ENCODE measurements at regions not wholly inside any gene's neighbourhood (a gene's known extent, or its start where the extent isn't known, plus 50 kb on each side); places are given as distances from the start of the nearest gene placed in this dataset.
"Not testable (repeated sequence)": the region's sequence is repeated elsewhere in the genome, so short reads cannot be mapped to it uniquely, and the experiment has no call there.

DNA sequence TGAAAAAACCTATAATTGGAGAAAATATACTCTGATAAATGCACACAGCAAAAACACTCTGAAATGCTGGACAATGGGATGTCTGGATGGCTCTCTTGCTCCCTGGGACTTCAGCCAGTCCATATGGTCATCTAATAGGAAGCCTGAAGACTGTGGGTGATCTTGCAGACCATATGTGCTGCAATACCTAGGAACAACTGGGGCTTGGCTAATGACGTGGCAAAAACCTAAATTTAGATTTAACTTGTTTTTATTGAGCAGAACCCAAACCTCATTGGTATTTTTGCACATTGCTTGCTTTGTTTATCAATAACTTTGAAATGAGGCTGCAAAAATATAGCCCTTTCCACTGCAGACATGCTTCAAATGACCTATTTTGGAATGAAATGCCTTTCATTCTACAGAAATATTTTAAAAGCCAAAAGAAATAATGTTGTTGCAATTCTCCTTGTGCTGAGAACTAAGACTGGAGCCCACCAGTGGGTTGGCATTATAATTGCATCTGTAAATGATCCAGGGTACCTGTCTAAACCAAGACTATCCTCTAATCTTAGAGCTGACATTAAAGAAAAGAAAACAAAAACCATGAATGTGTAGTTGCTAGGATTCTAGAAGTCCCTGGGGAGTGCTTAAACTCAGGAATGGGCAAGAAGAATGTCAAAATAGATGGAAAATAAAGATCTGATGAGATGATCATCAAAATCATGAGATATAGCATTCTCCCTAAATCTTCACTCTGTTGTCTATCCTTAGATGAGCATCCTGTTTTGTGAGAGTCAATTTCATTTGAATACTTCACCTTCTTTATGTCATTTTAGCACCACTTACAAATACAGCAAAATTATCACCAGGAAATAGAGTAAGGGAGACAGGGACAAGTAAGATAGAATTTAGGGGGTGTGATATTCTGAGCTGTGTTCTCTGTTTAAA is 152.1 kb upstream of the RIMS1 start:
- no peak for DNase-seq

DNA sequence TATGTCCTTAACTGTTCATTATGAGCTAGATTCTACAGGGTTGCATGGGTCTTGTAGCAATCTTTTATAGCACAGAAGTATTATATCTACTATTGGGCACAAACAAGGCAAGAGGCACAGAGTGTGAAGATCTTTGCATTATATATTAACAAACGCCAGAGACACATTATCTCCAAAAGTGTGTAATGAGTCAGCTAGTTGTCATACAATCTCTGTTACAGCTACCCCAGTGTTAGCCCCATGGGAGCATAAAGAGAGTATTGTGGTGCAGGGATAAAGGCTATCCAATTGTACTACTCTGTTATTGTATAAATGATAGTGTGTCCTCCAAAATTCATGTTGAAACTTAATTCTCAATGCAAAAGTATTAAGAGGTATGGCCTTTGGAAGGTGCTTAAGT is 148.4 kb upstream of the RIMS1 start:
- no peak for DNase-seq

DNA sequence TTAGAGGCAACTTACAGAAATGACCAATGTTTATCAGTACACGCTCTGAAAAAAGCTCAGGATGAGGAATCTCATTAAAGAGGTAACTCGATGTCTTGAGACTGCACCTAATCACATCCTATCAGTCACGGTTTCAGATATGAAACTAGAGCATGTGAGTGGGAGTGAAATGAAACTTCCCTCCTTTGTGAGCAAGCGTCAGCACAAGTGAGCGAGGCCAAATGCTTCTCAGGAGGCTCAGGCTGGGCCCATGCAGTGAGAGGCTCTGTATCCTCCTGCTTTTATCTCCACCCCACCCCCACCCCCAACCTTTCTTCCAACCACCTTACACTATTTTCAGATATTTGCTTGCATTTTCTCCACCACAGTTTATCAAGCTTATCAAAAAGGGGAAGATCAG is 140.8 kb upstream of the RIMS1 start:
- DNase-seq = no peak

DNA sequence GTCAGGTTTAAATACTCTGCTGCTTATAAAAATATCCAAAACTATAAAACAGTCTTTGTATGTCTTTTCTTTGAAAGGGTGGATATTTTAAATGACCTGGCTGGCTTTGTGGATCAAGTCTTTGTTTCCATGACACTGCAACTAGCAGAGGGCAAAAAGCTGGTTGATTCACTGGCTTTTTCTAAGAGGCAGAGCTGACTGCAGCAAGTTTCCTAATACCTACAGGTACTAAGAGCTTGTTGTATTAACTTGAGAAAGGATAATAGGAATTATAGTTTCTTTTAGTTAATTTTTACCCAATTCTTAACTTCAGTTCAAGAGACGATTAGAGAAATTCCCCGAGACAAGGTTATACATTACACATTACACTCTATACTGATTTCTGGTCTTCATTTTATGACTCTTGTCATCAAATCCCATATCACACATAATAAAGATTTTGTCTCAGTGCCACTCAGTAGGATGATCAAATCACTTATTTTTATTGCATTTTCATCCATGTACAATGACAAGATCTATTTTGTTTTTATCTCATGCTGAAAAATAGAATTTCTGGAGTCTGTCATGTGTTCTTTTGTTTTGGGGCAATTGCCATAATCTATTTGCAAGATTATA is 120.1 kb upstream of the RIMS1 start:
- DNase-seq = no peak

DNA sequence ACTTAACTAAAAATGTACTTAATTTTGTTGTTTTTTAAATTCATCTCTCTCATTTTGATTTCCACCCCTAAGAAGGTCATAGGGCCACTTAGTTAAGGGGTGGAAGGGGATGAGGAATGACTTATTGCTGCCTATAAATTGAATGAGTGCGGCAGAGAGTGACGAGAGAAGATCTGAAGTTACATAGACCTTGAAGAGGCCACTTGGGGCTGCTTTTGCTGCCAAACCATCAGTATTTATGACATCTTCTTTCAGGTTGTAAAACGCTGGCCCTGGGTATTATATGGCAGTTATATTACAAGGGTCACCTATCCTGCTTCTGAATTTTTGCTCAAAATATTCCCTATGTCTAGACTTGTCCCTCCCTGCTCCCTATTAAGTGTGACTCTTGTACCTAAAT is 119.6 kb upstream of the RIMS1 start:
- no peak for DNase-seq

DNA sequence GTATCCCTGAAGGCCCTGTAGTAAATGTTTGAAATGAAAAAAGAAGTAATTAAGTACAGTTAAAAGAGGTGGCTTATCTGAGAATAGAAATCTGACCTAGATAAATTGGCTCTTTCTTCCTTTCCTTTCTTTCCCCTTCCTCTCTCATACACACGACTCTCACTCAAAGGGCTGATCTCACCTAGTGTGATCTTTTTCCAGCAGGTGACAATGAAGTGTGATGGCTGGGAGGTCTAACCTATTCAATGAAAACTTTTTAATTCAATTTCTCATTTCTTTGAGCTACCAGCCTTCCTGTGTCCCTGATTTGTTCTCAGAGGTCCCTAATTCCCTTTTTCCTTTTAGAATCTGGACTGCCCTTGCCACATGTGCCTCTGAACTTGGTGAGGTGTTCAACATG is 118.0 kb upstream of the RIMS1 start:
- DNase-seq = no peak

DNA sequence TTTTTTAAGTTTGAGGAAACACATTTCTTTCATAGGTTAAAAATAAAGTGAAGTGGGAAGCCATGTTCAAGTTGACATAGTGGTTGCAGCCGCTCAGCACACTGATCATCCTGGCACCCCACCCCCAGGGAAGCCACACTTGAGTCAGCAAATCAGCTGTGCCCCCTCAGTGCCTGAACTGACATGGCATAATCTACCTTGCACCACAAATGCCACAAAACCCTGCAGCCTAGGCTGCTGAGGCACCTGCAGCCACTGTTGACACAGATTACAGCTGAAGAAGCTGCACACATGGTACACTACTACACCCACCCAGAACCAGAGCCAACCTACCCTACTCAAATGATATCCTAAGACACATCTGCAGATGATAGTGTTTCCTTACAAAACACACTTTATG is 77.5 kb upstream of the RIMS1 start:
- no peak for DNase-seq

DNA sequence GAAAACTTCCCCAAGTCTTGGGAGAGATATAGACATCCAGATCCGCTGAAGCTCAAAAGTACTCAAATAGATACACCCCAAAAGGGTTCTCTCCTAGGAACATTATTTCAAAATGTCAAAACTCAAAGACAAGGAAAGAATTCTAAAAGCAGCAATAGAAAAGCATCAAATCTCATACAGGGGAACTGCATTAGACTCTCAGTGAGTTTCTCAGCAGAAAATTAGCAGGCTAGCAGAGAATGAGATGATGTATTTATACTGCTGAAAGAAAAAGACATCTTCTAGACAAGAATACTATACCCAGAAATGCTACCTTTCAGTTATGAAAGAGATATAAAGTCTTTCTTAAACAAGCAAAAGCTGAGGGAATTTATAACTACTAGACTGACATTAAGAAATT is 75.5 kb upstream of the RIMS1 start:
- no peak for DNase-seq

DNA sequence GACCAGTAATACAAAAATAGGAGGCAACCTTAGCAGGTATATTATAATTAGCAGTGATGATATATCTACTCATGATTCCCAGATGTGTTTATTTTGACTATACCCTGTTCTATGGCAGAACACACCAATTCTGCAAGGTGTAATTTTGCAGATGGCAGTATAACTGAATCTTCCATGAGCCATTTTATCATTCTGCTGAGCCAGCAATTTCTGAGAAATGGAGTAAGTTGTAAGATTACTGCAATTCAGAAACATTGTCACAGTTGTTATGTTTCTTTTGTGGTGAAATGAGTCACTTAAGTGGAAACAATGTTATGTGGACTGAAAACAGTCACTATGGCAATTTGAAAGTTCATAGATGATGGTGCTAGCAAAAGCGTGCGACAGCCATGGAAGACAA is 63.7 kb upstream of the RIMS1 start:
- DNase-seq = no peak

DNA sequence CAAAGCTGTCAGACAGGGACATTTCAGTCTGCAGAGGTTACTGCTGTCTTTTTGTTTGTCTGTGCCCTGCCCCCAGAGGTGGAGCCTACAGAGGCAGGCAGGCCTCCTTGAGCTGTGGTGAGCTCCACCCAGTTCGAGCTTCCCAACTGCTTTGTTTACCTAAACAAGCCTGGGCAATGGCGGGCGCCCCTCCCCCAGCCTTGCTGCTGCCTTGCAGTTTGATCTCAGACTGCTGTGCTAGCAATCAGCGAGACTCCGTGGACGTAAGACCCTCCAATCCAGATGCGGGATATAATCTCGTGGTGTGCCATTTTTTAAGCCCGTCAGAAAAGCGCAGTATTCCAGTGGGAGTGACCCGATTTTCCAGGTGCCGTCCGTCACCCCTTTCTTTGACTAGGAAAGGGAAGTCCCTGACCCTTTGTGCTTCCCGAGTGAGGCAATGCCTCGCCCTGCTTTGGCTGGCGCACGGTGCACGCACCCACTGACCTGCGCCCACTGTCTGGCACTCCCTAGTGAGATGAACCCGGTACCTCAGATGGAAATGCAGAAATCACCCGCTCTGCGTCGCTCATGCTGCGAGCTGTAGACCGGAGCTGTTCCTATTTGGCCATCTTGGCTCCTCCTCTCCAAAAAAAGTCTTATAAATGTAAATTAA is 54.1 kb upstream of the RIMS1 start:
- not testable (repeated sequence) for DNase-seq

Data from COR-L47 (cell line).